PC-9 (cell line): ENCODE measurements at regions not wholly inside any gene's neighbourhood (a gene's known extent, or its start where the extent isn't known, plus 50 kb on each side); places are given as distances from the start of the nearest gene placed in this dataset.
A peak's percentile ranks its signal among the peaks of the same experiment; 100 is the strongest.

Experiments
- BruUV-seq: library from RNA; stranded (reverse); fragments of 400-500 nt; replicated peaks from 2 replicates; lab custom pipeline; 2021; lab: Mats Ljungman, UMichigan
- CTCF ChIA-PET: fragments of 300-600 bp; sonication (Branson Sonifier 250); formaldehyde crosslinking; loops from one replicate; lab custom pipeline; 2022; ENCODE audit warnings: antibody characterized with exemption; lab: Charles Lee
- POLR2A ChIA-PET: fragments of 300-600 bp; sonication (Branson Sonifier 250); formaldehyde crosslinking; loops from one replicate; lab custom pipeline; 2022; ENCODE audit warnings: antibody characterized with exemption; ENCODE audit not compliant: unreplicated experiment; lab: Charles Lee
- DNase-seq, 2 experiments: peaks; one replicate each; pipeline versions ENCODE4 v3.0.0 to v3.0.0-alpha.2; 2015 to 2022; ENCODE audit warnings: mixed read lengths in 1 of 2
- H2AFZ ChIP-seq: fragments of 200-600 bp; sonication (generic); 2 replicates; pipeline ENCODE4 v1.8.1; 2017; ENCODE audit warnings: antibody characterized with exemption
- H3F3A ChIP-seq: fragments of 200-600 bp; sonication (generic); 2 replicates; pipeline ENCODE4 v1.8.1; 2017; ENCODE audit warnings: antibody characterized with exemption, mild to moderate bottlenecking, low read depth; ENCODE audit not compliant: insufficient read depth
- H3K27ac ChIP-seq: fragments of 200-600 bp; sonication (generic); 2 replicates; pipeline ENCODE4 v1.6.1; 2016; ENCODE audit warnings: mixed run types
- H3K27me3 ChIP-seq: fragments of 200-600 bp; sonication (generic); 2 replicates; pipeline ENCODE4 v1.6.1; 2016; ENCODE audit warnings: low read depth, mixed run types; ENCODE audit not compliant: insufficient read depth
- H3K36me3 ChIP-seq: fragments of 200-600 bp; sonication (generic); 2 replicates; pipeline ENCODE4 v1.6.1; 2016; ENCODE audit warnings: low read depth, mixed run types
- H3K4me1 ChIP-seq: fragments of 200-600 bp; sonication (generic); replicated peaks from 2 replicates; pipeline ENCODE4 v1.6.1; 2016; ENCODE audit warnings: mixed run types; ENCODE audit not compliant: insufficient read depth
- H3K4me2 ChIP-seq: fragments of 200-600 bp; sonication (generic); 2 replicates; pipeline ENCODE4 v1.6.1; 2017; ENCODE audit warnings: mixed run types
- H3K4me3 ChIP-seq: fragments of 200-600 bp; sonication (generic); 2 replicates; pipeline ENCODE4 v1.6.1; 2016; ENCODE audit warnings: mixed run types
- H3K79me2 ChIP-seq: fragments of 200-600 bp; sonication (generic); 2 replicates; pipeline ENCODE4 v1.6.1; 2017; ENCODE audit warnings: low read depth, mixed run types
- H3K9me2 ChIP-seq: fragments of 200-600 bp; sonication (generic); 2 replicates; pipeline ENCODE4 v1.8.1; 2017; ENCODE audit warnings: mild to moderate bottlenecking; ENCODE audit not compliant: insufficient read depth
- H3K9me3 ChIP-seq: fragments of 200-600 bp; sonication (generic); 2 replicates; pipeline ENCODE4 v1.8.1; 2016; ENCODE audit warnings: low read depth; ENCODE audit not compliant: insufficient read depth
- H4K20me1 ChIP-seq: fragments of 200-600 bp; sonication (generic); 2 replicates; pipeline ENCODE4 v1.8.1; 2017; ENCODE audit not compliant: insufficient read depth
- CTCF ChIP-seq: fragments of 200-600 bp; sonication (generic); conservative IDR thresholded peaks from 2 replicates; pipeline ENCODE4 v1.6.1; 2017; ENCODE audit warnings: mixed run types, antibody characterized with exemption, mild to moderate bottlenecking, moderate library complexity
- EZH2 ChIP-seq: fragments of 200-600 bp; sonication (generic); IDR thresholded peaks from 2 replicates; pipeline ENCODE4 v1.8.0; 2017; ENCODE audit warnings: antibody characterized with exemption, low read depth
- intact Hi-C: fragments of 100-400 bp; cut with micrococcal nuclease; formaldehyde crosslinking; loops from one replicate; pipeline ENCODE4 v1.10.0; 2022; ENCODE audit not compliant: unreplicated experiment

GRCh38 chr1:82762829-82763532, 962.2 kb downstream of the ADGRL2 start:
- CTCF ChIA-PET, result no interaction called here
- no TSS peak for BruUV-seq
- intact Hi-C loops, result no loop called here

GRCh38 chr1:82759035-82759434, 958.3 kb downstream of the ADGRL2 start:
- no peaks in the 10 kb centered on the region for H3K27me3 ChIP-seq
- intact Hi-C loops, result no loop called here
- no TSS peak for BruUV-seq
- no peak overlapping the region for H3K4me3 ChIP-seq
- no peak overlapping the region for H2AFZ ChIP-seq
- no peak for TF ChIP-seq EZH2
- TF ChIP-seq CTCF, result no peak; the same call in 1 of the 2 replicates
- no peak overlapping the region for H3K27ac ChIP-seq
- no peak overlapping the region for H3K4me2 ChIP-seq
- no peaks in the 10 kb centered on the region for H3K9me3 ChIP-seq
- H3K79me2 ChIP-seq, result no peaks in the 10 kb centered on the region
- no peaks in the 10 kb centered on the region for H3F3A ChIP-seq
- ChIA-PET POLR2A (no interaction called here), CTCF (no interaction called here)
- no peaks in the 10 kb centered on the region for H3K4me1 ChIP-seq
- no peaks in the 10 kb centered on the region for H3K9me2 ChIP-seq
- no peaks in the 10 kb centered on the region for H4K20me1 ChIP-seq
- H3K36me3 ChIP-seq, result no peaks in the 10 kb centered on the region
- DNase-seq, result no peak

More at GRCh38 chr1:82762829-82763532, 962.2 kb downstream of the ADGRL2 start:
- no peaks in the 10 kb centered on the region for H3K36me3 ChIP-seq
- H2AFZ ChIP-seq, result peak overlapping the region; percentile 12; the same call in 1 of the 2 replicates
- no peaks in the 10 kb centered on the region for H4K20me1 ChIP-seq
- no peaks in the 10 kb centered on the region for H3K4me1 ChIP-seq
- H3K4me2 ChIP-seq, result no peak overlapping the region
- POLR2A ChIA-PET, result no interaction called here
- no peaks in the 10 kb centered on the region for H3K79me2 ChIP-seq
- H3K9me2 ChIP-seq, result no peaks in the 10 kb centered on the region
- no peak for DNase-seq
- TF ChIP-seq EZH2 (no peak), CTCF (no peak)
- no peaks in the 10 kb centered on the region for H3K9me3 ChIP-seq
- no peaks in the 10 kb centered on the region for H3F3A ChIP-seq
- H3K4me3 ChIP-seq, result no peak overlapping the region
- no peak overlapping the region for H3K27ac ChIP-seq
- no peaks in the 10 kb centered on the region for H3K27me3 ChIP-seq

GRCh38 chr1:82755671-82756070, 954.9 kb downstream of the ADGRL2 start:
- Histone ChIP-seq H3K4me2 (no peak overlapping the region), H3K9me2 (no peaks in the 10 kb centered on the region), H3K4me3 (no peak overlapping the region), H3K4me1 (no peaks in the 10 kb centered on the region), H3K79me2 (no peaks in the 10 kb centered on the region), H3K27me3 (no peaks in the 10 kb centered on the region), H3K27ac (no peak overlapping the region), H2AFZ (no peak overlapping the region), H3K36me3 (no peaks in the 10 kb centered on the region), H4K20me1 (no peaks in the 10 kb centered on the region), H3F3A (no peaks in the 10 kb centered on the region), H3K9me3 (no peaks in the 10 kb centered on the region)
- BruUV-seq, result no TSS peak
- CTCF ChIA-PET, result no interaction called here
- no peak for DNase-seq
- intact Hi-C loops, result no loop called here
- POLR2A ChIA-PET, result no interaction called here
- TF ChIP-seq CTCF (no peak), EZH2 (no peak)
